Kidney (tissue), 13 donors: ENCODE measurements at regions not wholly inside any gene's neighbourhood (a gene's known extent, or its start where the extent isn't known, plus 50 kb on each side); places are given as distances from the start of the nearest gene placed in this dataset.

Experiments used
- DNase-seq, 5 donors: peaks; one replicate each; pipeline ENCODE4 v3.0.0-alpha.2; 2013 to 2020
- FAIRE-seq: peaks from 2 replicates; lab custom pipeline; 2012; peaks lifted over from hg19 to GRCh38; lab: Jason Lieb, UNC
- H3K27ac ChIP-seq, 2 donors: one replicate each; pipeline ENCODE4 v1.7.0; 2013; ENCODE audit warnings: low read depth in 2 of 2, low read length in 2 of 2, inconsistent platforms in 1 of 2
- H3K27me3 ChIP-seq: one replicate; pipeline ENCODE4 v1.7.1; 2013; ENCODE audit warnings: low read length, inconsistent platforms; ENCODE audit not compliant: control insufficient read depth, insufficient read depth
- H3K36me3 ChIP-seq, 3 donors: one replicate each; pipeline versions ENCODE4 v1.7.0 to v1.7.1; 2013; ENCODE audit warnings: low read length in 3 of 3, control low read depth in 1 of 3, inconsistent platforms in 1 of 3; ENCODE audit not compliant: insufficient read depth in 3 of 3, control insufficient read depth in 2 of 3
- H3K4me1 ChIP-seq, 3 donors: one replicate each; pipeline versions ENCODE4 v1.7.0 to v1.7.1; 2013; ENCODE audit warnings: low read length in 3 of 3, inconsistent platforms in 1 of 3, low read depth in 1 of 3; ENCODE audit not compliant: control insufficient read depth in 2 of 3, insufficient read depth in 2 of 3
- H3K4me3 ChIP-seq, 3 donors: one replicate each; pipeline versions ENCODE4 v1.7.0 to v1.8.1; 2013; ENCODE audit warnings: low read length in 3 of 3, control low read depth in 1 of 3, inconsistent platforms in 1 of 3
- H3K9ac ChIP-seq, 3 donors: one replicate each; pipeline versions ENCODE4 v1.7.0 to v1.7.1; 2013; ENCODE audit warnings: low read length in 3 of 3, control low read depth in 1 of 3, inconsistent platforms in 1 of 3
- H3K9me3 ChIP-seq, 3 donors: one replicate each; pipeline versions ENCODE4 v1.7.0 to v1.7.1; 2013; ENCODE audit warnings: low read length in 3 of 3, control low read depth in 1 of 3, inconsistent platforms in 1 of 3; ENCODE audit not compliant: control insufficient read depth in 2 of 3, insufficient read depth in 1 of 3
- CTCF ChIP-seq: IDR thresholded peaks from 3 replicates; pipeline ENCODE4 v1.5.1; 2012; ENCODE audit warnings: mild to moderate bottlenecking, moderate library complexity, borderline replicate concordance; ENCODE audit not compliant: insufficient read depth; ENCODE audit errors: extremely low read depth
- intact Hi-C: fragments of 100-400 bp; cut with DNase I; formaldehyde crosslinking; loops from one replicate; pipeline ENCODE4 v1.11.1; 2022
- donor health status: control.
- donor health status: control.
- donor health status: control.
- donor health status: control.
- donor health status: control.
- donor health status: DM: yes; HTN: yes; CAD: no.
- donor health status: Normal renal cell carcinoma (clear cell type).

- intact Hi-C loops = no loop called here
- Histone ChIP-seq H3K4me3 (no peak overlapping the region), H3K9me3 (no peaks in the 10 kb centered on the region), H3K27ac (no peak overlapping the region), H3K36me3 (no peaks in the 10 kb centered on the region), H3K9ac (no peak overlapping the region), H3K4me1 (no peaks in the 10 kb centered on the region), H3K27me3 (no peaks in the 10 kb centered on the region)
- no peak for FAIRE-seq
- no peak for TF ChIP-seq CTCF
- no peak for DNase-seq
These were observed 1153.9 kb upstream of the TMPRSS15 start for GRCh38 chr21:19557488-19557887.

- DNase-seq = no peak
- TF ChIP-seq CTCF = no peak
- no peak overlapping the region for H3K4me3 ChIP-seq
- H3K36me3 ChIP-seq = no peaks in the 10 kb centered on the region
- FAIRE-seq = no peak
- no peaks in the 10 kb centered on the region for H3K4me1 ChIP-seq
- no peak overlapping the region for H3K9ac ChIP-seq
- H3K27ac ChIP-seq = no peak overlapping the region
- H3K27me3 ChIP-seq = no peaks in the 10 kb centered on the region
- peaks cover 0 to 3% (median 0%) of the 10 kb centered on the region in 3 donors for H3K9me3 ChIP-seq
- intact Hi-C loops = no loop called here
These were observed 1162.0 kb upstream of the TMPRSS15 start for GRCh38 chr21:19565587-19565986.

GRCh38 chr21:19566975-19567374, 1163.4 kb upstream of the TMPRSS15 start:
- FAIRE-seq (no peak), DNase-seq (no peak)
- Histone ChIP-seq H3K36me3 (no peaks in the 10 kb centered on the region), H3K27me3 (no peaks in the 10 kb centered on the region), H3K27ac (no peak overlapping the region), H3K4me3 (no peak overlapping the region), H3K9ac (no peak overlapping the region), H3K9me3 (peaks cover 0 to 3% (median 0%) of the 10 kb centered on the region in 3 donors), H3K4me1 (no peaks in the 10 kb centered on the region)
- intact Hi-C loops = no loop called here
- no peak for TF ChIP-seq CTCF

GRCh38 chr21:19577381-19577780, 1173.8 kb upstream of the TMPRSS15 start:
- Histone ChIP-seq H3K9me3 (no peaks in the 10 kb centered on the region), H3K36me3 (no peaks in the 10 kb centered on the region), H3K4me3 (no peak overlapping the region), H3K4me1 (no peaks in the 10 kb centered on the region), H3K27ac (no peak overlapping the region), H3K9ac (no peak overlapping the region), H3K27me3 (no peaks in the 10 kb centered on the region)
- DNase-seq (no peak), FAIRE-seq (no peak)
- intact Hi-C loops = no loop called here
- TF ChIP-seq CTCF = no peak
